Large intestine (tissue), 3 donors: ENCODE measurements at regions not wholly inside any gene's neighbourhood (a gene's known extent, or its start where the extent isn't known, plus 50 kb on each side); places are given as distances from the start of the nearest gene placed in this dataset.
"Not testable (repeated sequence)": the region's sequence is repeated elsewhere in the genome, so short reads cannot be mapped to it uniquely, and the experiment has no call there.

Experiments
- DNase-seq, 2 donors: peaks; one replicate each; pipeline versions ENCODE4 v3.0.0 to v3.0.0-alpha.2; 2013
- H3K27ac ChIP-seq: one replicate; pipeline ENCODE4 v1.5.1; 2013; ENCODE audit warnings: low read length
- H3K27me3 ChIP-seq: 2 replicates; pipeline ENCODE4 v1.6.1; 2013; ENCODE audit warnings: low read length; ENCODE audit not compliant: control insufficient read depth, insufficient read depth
- H3K36me3 ChIP-seq: 2 replicates; pipeline ENCODE4 v1.6.1; 2013; ENCODE audit warnings: low read length; ENCODE audit not compliant: control insufficient read depth, insufficient read depth
- H3K4me1 ChIP-seq: one replicate; pipeline ENCODE4 v1.6.1; 2013; ENCODE audit warnings: low read length; ENCODE audit not compliant: control insufficient read depth, insufficient read depth
- H3K4me3 ChIP-seq: one replicate; pipeline ENCODE4 v1.5.1; 2013; ENCODE audit warnings: low read length
- H3K9me3 ChIP-seq: one replicate; pipeline ENCODE4 v1.6.1; 2013; ENCODE audit warnings: mild to moderate bottlenecking, low read depth, low read length, moderate library complexity; ENCODE audit not compliant: control insufficient read depth
- WGBS: methylation state at CpG from one replicate; pipeline ENCODE4 v1.1.5; 2013; ENCODE audit warnings: low lambda C conversion rate; ENCODE audit not compliant: insufficient coverage; 5-methylcytosine and 5-hydroxymethylcytosine counted together

- DNase-seq: no peak
- Histone ChIP-seq H3K4me3 (no peak overlapping the region), H3K27ac (no peak overlapping the region), H3K36me3 (no peaks in the 10 kb centered on the region), H3K9me3 (no peaks in the 10 kb centered on the region), H3K27me3 (no peaks in the 10 kb centered on the region), H3K4me1 (no peaks in the 10 kb centered on the region)
Observed at GRCh38 chr5:106019261-106019660, 1651.5 kb downstream of the EFNA5 start.

- H3K4me1 ChIP-seq: no peaks in the 10 kb centered on the region
- no peak for DNase-seq
- no peak overlapping the region for H3K27ac ChIP-seq
- H3K9me3 ChIP-seq: no peaks in the 10 kb centered on the region
- WGBS: no CpG with 5 or more reads among the region's 1 CpG
- no peak overlapping the region for H3K4me3 ChIP-seq
- no peaks in the 10 kb centered on the region for H3K27me3 ChIP-seq
- no peaks in the 10 kb centered on the region for H3K36me3 ChIP-seq
Observed at GRCh38 chr5:106017243-106017857, 1653.4 kb downstream of the EFNA5 start.

GRCh38 chr5:106014262-106014661 lies 1656.5 kb downstream of the EFNA5 start:
- Histone ChIP-seq H3K4me1 (no peaks in the 10 kb centered on the region), H3K36me3 (no peaks in the 10 kb centered on the region), H3K27ac (no peak overlapping the region), H3K4me3 (no peak overlapping the region), H3K27me3 (no peaks in the 10 kb centered on the region), H3K9me3 (no peaks in the 10 kb centered on the region)
- no peak for DNase-seq

GRCh38 chr5:106006242-106006641 lies 1664.5 kb downstream of the EFNA5 start:
- WGBS: 100% methylated on average over 2 of the region's 2 CpGs
- no peaks in the 10 kb centered on the region for H3K36me3 ChIP-seq
- H3K9me3 ChIP-seq: no peaks in the 10 kb centered on the region
- H3K27me3 ChIP-seq: no peaks in the 10 kb centered on the region
- H3K27ac ChIP-seq: no peak overlapping the region
- H3K4me1 ChIP-seq: no peaks in the 10 kb centered on the region
- no peak overlapping the region for H3K4me3 ChIP-seq
- DNase-seq: no peak

GRCh38 chr5:105998991-105999390 lies 1671.7 kb downstream of the EFNA5 start:
- WGBS: 77% methylated on average over 3 of the region's 3 CpGs
- not testable (repeated sequence) for DNase-seq, H3K4me1 ChIP-seq, H3K36me3 ChIP-seq, H3K27me3 ChIP-seq, H3K9me3 ChIP-seq, H3K27ac ChIP-seq, H3K4me3 ChIP-seq

GRCh38 chr5:105993027-105993426 lies 1677.7 kb downstream of the EFNA5 start:
- DNase-seq: no peak
- Histone ChIP-seq H3K9me3 (no peaks in the 10 kb centered on the region), H3K27ac (no peak overlapping the region), H3K4me1 (no peaks in the 10 kb centered on the region), H3K4me3 (no peak overlapping the region), H3K36me3 (no peaks in the 10 kb centered on the region), H3K27me3 (no peaks in the 10 kb centered on the region)
- WGBS: no CpG with 5 or more reads among the region's 1 CpG

- no peaks in the 10 kb centered on the region for H3K27me3 ChIP-seq
- no peak for DNase-seq
- H3K36me3 ChIP-seq: no peaks in the 10 kb centered on the region
- no peak overlapping the region for H3K4me3 ChIP-seq
- no peaks in the 10 kb centered on the region for H3K4me1 ChIP-seq
- WGBS: no CpG with 5 or more reads among the region's 9 CpGs
- H3K27ac ChIP-seq: no peak overlapping the region
- no peaks in the 10 kb centered on the region for H3K9me3 ChIP-seq
Observed at GRCh38 chr5:105982526-105982925, 1688.2 kb downstream of the EFNA5 start.

- Histone ChIP-seq H3K4me3 (no peak overlapping the region), H3K9me3 (no peaks in the 10 kb centered on the region), H3K27ac (no peak overlapping the region), H3K36me3 (no peaks in the 10 kb centered on the region), H3K4me1 (no peaks in the 10 kb centered on the region), H3K27me3 (no peaks in the 10 kb centered on the region)
- WGBS: no CpG with 5 or more reads among the region's 1 CpG
- no peak for DNase-seq
Observed at GRCh38 chr5:105978011-105978410, 1692.7 kb downstream of the EFNA5 start.

- Histone ChIP-seq H3K27ac (no peak overlapping the region), H3K4me1 (no peaks in the 10 kb centered on the region), H3K9me3 (no peaks in the 10 kb centered on the region), H3K27me3 (no peaks in the 10 kb centered on the region), H3K36me3 (no peaks in the 10 kb centered on the region), H3K4me3 (no peak overlapping the region)
- no peak for DNase-seq
- WGBS: no CpG with 5 or more reads among the region's 3 CpGs
Observed at GRCh38 chr5:105977163-105977562, 1693.6 kb downstream of the EFNA5 start.

GRCh38 chr5:105970919-105971318 lies 1699.8 kb downstream of the EFNA5 start:
- Histone ChIP-seq H3K4me1 (no peaks in the 10 kb centered on the region), H3K27me3 (no peaks in the 10 kb centered on the region), H3K27ac (no peak overlapping the region), H3K4me3 (no peak overlapping the region), H3K9me3 (no peaks in the 10 kb centered on the region), H3K36me3 (no peaks in the 10 kb centered on the region)
- no peak for DNase-seq

GRCh38 chr5:105968981-105969380 lies 1701.8 kb downstream of the EFNA5 start:
- H3K36me3 ChIP-seq: no peaks in the 10 kb centered on the region
- no peaks in the 10 kb centered on the region for H3K27me3 ChIP-seq
- H3K27ac ChIP-seq: no peak overlapping the region
- H3K9me3 ChIP-seq: no peaks in the 10 kb centered on the region
- DNase-seq: no peak
- H3K4me1 ChIP-seq: no peaks in the 10 kb centered on the region
- no CpG with 5 or more reads among the region's 3 CpGs for WGBS
- H3K4me3 ChIP-seq: no peak overlapping the region
